PFSK-1 (cell line): ENCODE measurements at regions not wholly inside any gene's neighbourhood (a gene's known extent, or its start where the extent isn't known, plus 50 kb on each side); places are given as distances from the start of the nearest gene placed in this dataset.

Source experiments
- FOXP2 ChIP-seq: optimal IDR thresholded peaks from 2 replicates; pipeline ENCODE3; 2011; ENCODE audit warnings: borderline replicate concordance, control low read depth, inconsistent platforms; ENCODE audit not compliant: insufficient read depth; ENCODE audit errors: extremely low read length, extremely low read depth
- POLR2AphosphoS5 ChIP-seq: IDR thresholded peaks from 2 replicates; pipeline ENCODE4 v1.6.1; 2012; ENCODE audit warnings: low read depth, mild to moderate bottlenecking, control low read depth, low read length, moderate library complexity
- REST ChIP-seq, 2 experiments: IDR thresholded peaks; 2 replicates each; pipeline versions ENCODE4 v1.6.1 to v1.8.0; 2011 to 2012; ENCODE audit warnings: low read depth in 2 of 2, low read length in 2 of 2, control low read depth in 1 of 2, inconsistent platforms in 1 of 2, mild to moderate bottlenecking in 1 of 2, moderate library complexity in 1 of 2; ENCODE audit not compliant: insufficient read depth in 1 of 2
- SIN3A ChIP-seq: IDR thresholded peaks from 2 replicates; pipeline ENCODE4 v1.6.1; 2012; ENCODE audit warnings: mild to moderate bottlenecking, low read length, moderate library complexity, borderline replicate concordance; ENCODE audit not compliant: insufficient read depth
- TAF1 ChIP-seq: IDR thresholded peaks from 2 replicates; pipeline ENCODE4 v1.6.1; 2012; ENCODE audit warnings: low read length, control low read depth, borderline replicate concordance; ENCODE audit not compliant: insufficient read depth

DNA sequence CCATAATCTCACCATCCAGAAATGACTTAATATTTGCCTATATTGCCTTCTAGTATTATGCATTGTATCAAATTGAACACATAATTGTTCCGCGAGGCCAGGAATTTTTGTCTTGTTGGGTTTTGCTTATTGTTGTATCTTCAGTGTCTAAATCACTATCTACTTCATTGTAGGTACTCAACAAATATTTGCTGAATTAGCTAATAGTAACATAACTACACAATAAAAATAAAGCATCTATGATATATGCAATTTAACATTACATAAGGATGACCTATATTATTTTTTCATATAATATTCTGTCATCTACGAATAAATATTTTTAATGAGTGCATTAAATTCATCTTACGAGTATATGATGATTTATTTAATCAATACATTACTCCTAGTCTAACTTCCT is 656.3 kb downstream of the ETNK1 start:
- no peak for TF ChIP-seq FOXP2

- TF ChIP-seq SIN3A (no peak), TAF1 (no peak), POLR2AphosphoS5 (no peak), REST (IDR thresholded peaks at IDR 0.05; ENCODE audit: insufficient read depth in 1 of 2, low read depth in 2 of 2, low read length in 2 of 2) (no peak), FOXP2 (no peak)
These were observed 657.7 kb downstream of the ETNK1 start for GRCh38 chr12:23282701-23283100.

- no peak for TF ChIP-seq FOXP2
These were observed 658.7 kb downstream of the SOX5 start for GRCh38 chr12:23290627-23291330.

DNA sequence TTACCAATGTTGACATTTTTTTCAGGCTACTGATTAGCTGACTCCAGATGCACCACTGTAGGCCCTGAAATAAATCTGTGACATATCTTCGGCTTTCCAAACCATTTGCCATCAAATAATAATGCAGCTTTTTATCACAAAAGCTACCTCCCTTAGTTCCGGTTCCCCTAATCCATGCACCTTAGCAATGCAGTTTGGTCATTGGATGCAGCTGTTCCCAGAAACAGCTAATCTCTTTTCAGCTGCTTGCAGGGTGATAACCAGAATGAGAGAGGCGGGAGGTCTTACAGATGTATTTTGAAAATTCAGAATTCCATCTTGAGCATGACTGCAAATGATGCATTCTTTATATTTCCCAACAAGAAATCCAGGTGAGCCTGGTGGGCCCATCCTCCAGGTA is 646.2 kb downstream of the SOX5 start:
- TF ChIP-seq FOXP2 (no peak), POLR2AphosphoS5 (no peak), SIN3A (no peak), REST (IDR thresholded peaks at IDR 0.05; ENCODE audit: insufficient read depth in 1 of 2, low read depth in 2 of 2, low read length in 2 of 2) (no peak), TAF1 (no peak)

DNA sequence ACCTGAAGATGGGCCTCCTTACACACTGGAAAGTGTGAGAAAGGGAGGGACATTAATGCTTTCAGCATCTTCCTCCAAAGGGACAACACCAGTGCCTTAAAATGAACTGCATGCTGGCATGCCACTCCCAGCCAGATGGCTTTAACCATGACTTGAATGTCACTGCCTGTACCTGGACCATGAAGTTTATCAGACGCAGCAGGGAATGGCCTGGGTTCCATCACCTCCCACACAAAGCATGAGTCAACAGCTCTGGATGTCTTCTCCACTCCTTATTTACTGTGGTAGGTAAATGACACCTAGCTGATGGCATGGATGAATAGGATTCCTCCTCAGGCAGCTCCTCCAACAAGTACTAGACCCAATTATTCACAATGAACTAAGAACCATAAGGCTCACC is 645.6 kb downstream of the SOX5 start:
- TF ChIP-seq SIN3A: no peak
- no peak for TF ChIP-seq POLR2AphosphoS5
- TF ChIP-seq TAF1: no peak
- no peak for TF ChIP-seq REST (IDR thresholded peaks at IDR 0.05; ENCODE audit: insufficient read depth in 1 of 2, low read depth in 2 of 2, low read length in 2 of 2)
- no peak for TF ChIP-seq FOXP2

- no peak for TF ChIP-seq SIN3A
- TF ChIP-seq REST (IDR thresholded peaks at IDR 0.05; ENCODE audit: insufficient read depth in 1 of 2, low read depth in 2 of 2, low read length in 2 of 2): no peak
- TF ChIP-seq FOXP2: no peak
- no peak for TF ChIP-seq TAF1
These were observed 615.5 kb downstream of the SOX5 start for GRCh38 chr12:23333938-23334337.
